BJ (cell line): ENCODE measurements at regions not wholly inside any gene's neighbourhood (a gene's known extent, or its start where the extent isn't known, plus 50 kb on each side); places are given as distances from the start of the nearest gene placed in this dataset.

Experiments
- CTCF ChIA-PET: fragments of 350-600 bp; formaldehyde crosslinking; extraction: SDS; loops from one replicate; lab custom pipeline; 2021; ENCODE audit warnings: antibody characterized with exemption, inconsistent platforms; lab: Yijun Ruan, JAX
- POLR2A ChIA-PET: fragments of 300-600 bp; sonication (Branson Sonifier 250); formaldehyde crosslinking; extraction: SDS; loops from one replicate; lab custom pipeline; 2021; ENCODE audit warnings: antibody characterized with exemption; lab: Charles Lee
- DNase-seq: peaks from one replicate; pipeline ENCODE4 v3.0.0-alpha.2; 2011; ENCODE audit warnings: low read depth
- H3K27me3 ChIP-seq: 2 replicates; pipeline ENCODE4 v1.6.0; 2011; ENCODE audit warnings: low read length; ENCODE audit not compliant: control insufficient read depth, insufficient read depth
- H3K36me3 ChIP-seq: 2 replicates; pipeline ENCODE4 v1.5.1; 2011; ENCODE audit warnings: low read length; ENCODE audit not compliant: control insufficient read depth, insufficient read depth
- H3K4me3 ChIP-seq: 2 replicates; pipeline ENCODE4 v1.5.1; 2011; ENCODE audit warnings: low read depth, mild to moderate bottlenecking, control low read depth, low read length
- CTCF ChIP-seq: IDR thresholded peaks from 2 replicates; pipeline ENCODE4 v1.5.1; 2011; ENCODE audit warnings: low read depth, mild to moderate bottlenecking, control low read depth, inconsistent platforms, low read length, moderate library complexity; ENCODE audit not compliant: insufficient read depth

GRCh38 chr6:3956054-3956453 is 106.9 kb downstream of the FAM50B start:
- no peak for DNase-seq
- no peaks in the 10 kb centered on the region for H3K27me3 ChIP-seq
- CTCF ChIA-PET: interaction anchor here (1.2 kb wide), 1 partner anchor 22 kb away, joined by 4 read pairs; no protein-coding TSS in a partner anchor
- no peak overlapping the region for H3K4me3 ChIP-seq
- TF ChIP-seq CTCF: no peak
- POLR2A ChIA-PET: no interaction called here
- H3K36me3 ChIP-seq: no peaks in the 10 kb centered on the region

GRCh38 chr6:3957321-3957720 is 108.1 kb downstream of the FAM50B start:
- POLR2A ChIA-PET: no interaction called here
- Histone ChIP-seq H3K36me3 (no peaks in the 10 kb centered on the region), H3K4me3 (no peak overlapping the region), H3K27me3 (no peaks in the 10 kb centered on the region)
- CTCF ChIA-PET: interaction anchor here (1.1 kb wide), 1 partner anchor 108 kb away, joined by 3 read pairs; the partner anchor contains the start of gene FAM50B
- no peak for TF ChIP-seq CTCF
- no peak for DNase-seq

GRCh38 chr6:3958255-3958654 is 109.1 kb downstream of the FAM50B start:
- no peaks in the 10 kb centered on the region for H3K27me3 ChIP-seq
- no peaks in the 10 kb centered on the region for H3K36me3 ChIP-seq
- TF ChIP-seq CTCF: no peak
- no peak for DNase-seq
- no peak overlapping the region for H3K4me3 ChIP-seq
- POLR2A ChIA-PET: no interaction called here
- CTCF ChIA-PET: interaction anchor here (0.7 to 0.8 kb wide), 2 partner anchors 20 to 33 kb away, joined by 3 read pairs; no protein-coding TSS in a partner anchor

GRCh38 chr6:3959385-3959784 is 110.2 kb downstream of the FAM50B start:
- Histone ChIP-seq H3K27me3 (no peaks in the 10 kb centered on the region), H3K4me3 (no peak overlapping the region), H3K36me3 (no peaks in the 10 kb centered on the region)
- CTCF ChIA-PET: interaction anchor here (0.5 to 1.9 kb wide), 2 partner anchors 110 to 366 kb away, joined by 3 to 6 read pairs; partner anchors contain the start of gene FAM50B
- no peak for TF ChIP-seq CTCF
- DNase-seq: no peak
- POLR2A ChIA-PET: no interaction called here

- Histone ChIP-seq H3K4me3 (no peak overlapping the region), H3K27me3 (no peaks in the 10 kb centered on the region), H3K36me3 (no peaks in the 10 kb centered on the region)
- no peak for TF ChIP-seq CTCF
- CTCF ChIA-PET: interaction anchor here (1.9 to 5.4 kb wide), 2 partner anchors 18 to 111 kb away, joined by 6 to 16 read pairs; partner anchors contain the start of gene FAM50B
- no peak for DNase-seq
- POLR2A ChIA-PET: no interaction called here
These were observed 111.7 kb downstream of the FAM50B start for GRCh38 chr6:3960754-3961361.
